GM12872 (cell line): ENCODE measurements at regions not wholly inside any gene's neighbourhood (a gene's known extent, or its start where the extent isn't known, plus 50 kb on each side); places are given as distances from the start of the nearest gene placed in this dataset.

Source experiments
- CTCF ChIP-seq: IDR thresholded peaks from 3 replicates; pipeline ENCODE4 v1.5.1; 2011; ENCODE audit warnings: low read depth, mild to moderate bottlenecking, low read length, moderate library complexity; ENCODE audit not compliant: insufficient read depth

- TF ChIP-seq CTCF, result no peak
These were observed 62.3 kb upstream of the CD99 start for GRCh38 chrX:2628751-2629315.

GRCh38 chrX:2627272-2627867, 63.7 kb upstream of the CD99 start:
- peak; percentile 79 for TF ChIP-seq CTCF

GRCh38 chrX:2626750-2627149, 64.3 kb upstream of the CD99 start:
- no peak for TF ChIP-seq CTCF

GRCh38 chrX:2620576-2620975, 70.5 kb upstream of the CD99 start:
- TF ChIP-seq CTCF, result no peak

GRCh38 chrX:2618516-2618915, 72.6 kb upstream of the CD99 start:
- no peak for TF ChIP-seq CTCF

- TF ChIP-seq CTCF, result 0 out of 3 replicates have a peak, but pooled peaks have one; percentile 9
These were observed 76.2 kb upstream of the CD99 start for GRCh38 chrX:2614911-2615310.

- TF ChIP-seq CTCF, result no peak
These were observed 80.6 kb upstream of the CD99 start for GRCh38 chrX:2610246-2611170.
